WERI-Rb-1 (cell line): ENCODE measurements at regions not wholly inside any gene's neighbourhood (a gene's known extent, or its start where the extent isn't known, plus 50 kb on each side); places are given as distances from the start of the nearest gene placed in this dataset.

Experiments
- DNase-seq: peaks from one replicate; pipeline ENCODE4 v3.0.0-alpha.2; 2020
- H3K27ac ChIP-seq: fragments of 250-450 bp; sonication (Bioruptor Pico); 2 replicates; pipeline ENCODE4 v1.5.1; 2020; ENCODE audit warnings: mild to moderate bottlenecking, moderate library complexity
- H3K27me3 ChIP-seq: fragments of 250-450 bp; sonication (Bioruptor Pico); 2 replicates; pipeline ENCODE4 v1.5.1; 2021; ENCODE audit warnings: mild to moderate bottlenecking, low read depth, moderate library complexity; ENCODE audit not compliant: insufficient read depth, severe bottlenecking
- H3K36me3 ChIP-seq: fragments of 250-450 bp; sonication (Bioruptor Pico); 2 replicates; pipeline ENCODE4 v1.5.1; 2020; ENCODE audit warnings: mild to moderate bottlenecking, moderate library complexity
- H3K4me3 ChIP-seq: 2 replicates; pipeline ENCODE4 v1.5.1; 2011; ENCODE audit warnings: low read depth, mild to moderate bottlenecking, control low read depth, low read length
- H3K9me3 ChIP-seq: fragments of 250-450 bp; sonication (Bioruptor Pico); 2 replicates; pipeline ENCODE4 v1.5.1; 2021; ENCODE audit warnings: mild to moderate bottlenecking, moderate library complexity; ENCODE audit not compliant: severe bottlenecking
- TF ChIP-seq, protein P1 (sequence below): IDR thresholded peaks from 2 replicates; pipeline ENCODE4 v1.5.1; 2011; ENCODE audit warnings: low read depth, mild to moderate bottlenecking, control low read depth, inconsistent platforms, low read length

- Histone ChIP-seq H3K27me3 (no peaks in the 10 kb centered on the region), H3K36me3 (no peaks in the 10 kb centered on the region), H3K27ac (no peak overlapping the region), H3K4me3 (no peak overlapping the region), H3K9me3 (no peaks in the 10 kb centered on the region)
- TF ChIP-seq, protein P1, sequence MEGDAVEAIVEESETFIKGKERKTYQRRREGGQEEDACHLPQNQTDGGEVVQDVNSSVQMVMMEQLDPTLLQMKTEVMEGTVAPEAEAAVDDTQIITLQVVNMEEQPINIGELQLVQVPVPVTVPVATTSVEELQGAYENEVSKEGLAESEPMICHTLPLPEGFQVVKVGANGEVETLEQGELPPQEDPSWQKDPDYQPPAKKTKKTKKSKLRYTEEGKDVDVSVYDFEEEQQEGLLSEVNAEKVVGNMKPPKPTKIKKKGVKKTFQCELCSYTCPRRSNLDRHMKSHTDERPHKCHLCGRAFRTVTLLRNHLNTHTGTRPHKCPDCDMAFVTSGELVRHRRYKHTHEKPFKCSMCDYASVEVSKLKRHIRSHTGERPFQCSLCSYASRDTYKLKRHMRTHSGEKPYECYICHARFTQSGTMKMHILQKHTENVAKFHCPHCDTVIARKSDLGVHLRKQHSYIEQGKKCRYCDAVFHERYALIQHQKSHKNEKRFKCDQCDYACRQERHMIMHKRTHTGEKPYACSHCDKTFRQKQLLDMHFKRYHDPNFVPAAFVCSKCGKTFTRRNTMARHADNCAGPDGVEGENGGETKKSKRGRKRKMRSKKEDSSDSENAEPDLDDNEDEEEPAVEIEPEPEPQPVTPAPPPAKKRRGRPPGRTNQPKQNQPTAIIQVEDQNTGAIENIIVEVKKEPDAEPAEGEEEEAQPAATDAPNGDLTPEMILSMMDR = no peak
- DNase-seq = no peak
Measured at GRCh38 chr2:63665091-63665490, 76.3 kb downstream of the MDH1 start.

DNA sequence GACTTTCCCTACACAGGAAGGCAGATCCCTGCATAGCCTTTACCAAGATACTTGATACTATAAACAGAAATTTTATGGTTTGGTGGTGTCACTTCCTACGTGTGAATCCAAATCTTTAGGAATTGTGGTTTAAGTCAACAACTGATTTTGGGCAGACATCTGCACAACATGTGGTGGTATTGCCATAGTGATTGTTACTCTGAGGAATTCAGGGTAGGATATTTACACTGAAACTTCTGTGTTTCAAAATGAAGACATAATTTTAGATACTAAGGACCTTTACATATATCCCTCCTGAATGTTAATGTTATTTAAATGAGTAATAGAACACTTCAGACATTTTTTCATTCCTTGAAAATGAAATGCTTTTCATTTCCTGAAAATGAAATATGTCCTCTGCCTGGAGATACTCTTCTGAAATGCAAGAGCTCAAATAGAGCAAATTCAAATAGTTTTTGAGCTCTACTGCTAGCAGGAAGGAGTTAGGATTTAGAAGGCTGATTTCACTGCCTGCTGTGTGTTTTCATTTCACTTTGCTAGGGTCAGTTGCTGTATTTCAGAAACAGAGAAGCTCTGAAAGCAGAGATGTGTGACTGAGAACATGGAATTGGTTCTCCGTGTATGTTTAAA is 77.2 kb downstream of the MDH1 start:
- Histone ChIP-seq H3K27ac (no peak overlapping the region), H3K9me3 (no peaks in the 10 kb centered on the region), H3K36me3 (no peaks in the 10 kb centered on the region), H3K4me3 (no peak overlapping the region), H3K27me3 (no peaks in the 10 kb centered on the region)
- TF ChIP-seq, protein P1 = no peak
- DNase-seq = no peak

DNA sequence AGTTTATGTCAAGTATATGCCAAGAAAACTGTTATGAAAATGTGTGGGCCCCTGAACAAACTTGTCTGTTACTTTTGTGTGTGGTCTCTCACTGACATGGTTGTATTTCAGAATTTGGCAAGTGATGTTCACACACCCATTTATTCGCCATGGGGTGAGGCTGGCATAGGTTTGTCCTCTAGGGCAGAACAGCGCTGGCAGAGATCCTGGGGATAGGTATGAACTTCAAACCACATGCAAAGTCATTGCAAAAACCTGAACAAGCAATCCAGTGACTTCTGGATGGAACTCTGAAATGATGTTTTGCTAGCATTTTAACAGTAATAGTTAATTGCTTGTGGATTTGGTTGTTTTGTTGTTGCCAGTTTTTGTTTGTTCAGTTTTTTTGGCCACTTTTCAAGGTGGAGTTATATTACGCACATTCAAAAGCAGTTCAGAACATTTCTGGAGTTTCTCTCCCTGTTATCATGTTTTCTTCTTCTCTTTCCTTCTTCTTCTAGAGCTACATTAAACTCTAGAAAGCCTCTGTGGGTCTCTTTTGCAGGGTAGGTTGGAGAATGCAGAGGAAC is 78.5 kb downstream of the MDH1 start:
- H3K27ac ChIP-seq = no peak overlapping the region

DNA sequence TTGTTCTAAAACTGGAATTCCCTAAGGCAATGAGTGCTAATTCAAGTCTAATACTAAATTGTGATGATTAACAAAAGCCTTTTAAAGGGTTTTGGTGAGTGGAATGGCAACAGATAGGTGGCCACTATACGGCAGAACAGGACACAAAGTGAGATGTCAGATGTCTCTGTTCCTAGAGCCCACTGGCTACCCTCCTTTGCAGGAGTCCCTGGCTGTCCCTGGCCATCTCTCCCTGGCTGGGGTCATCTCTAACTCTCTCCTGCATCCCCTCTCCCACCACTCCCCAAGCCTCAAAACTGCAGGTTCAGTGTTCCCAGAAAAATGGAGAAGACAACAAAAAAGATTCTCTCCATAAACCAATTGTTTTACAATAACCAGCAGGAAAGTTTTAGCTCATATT is 79.2 kb downstream of the MDH1 start:
- no peak for DNase-seq
- H3K27ac ChIP-seq = no peak overlapping the region
- no peaks in the 10 kb centered on the region for H3K27me3 ChIP-seq
- peaks cover 2% of the 10 kb centered on the region for H3K9me3 ChIP-seq
- H3K36me3 ChIP-seq = no peaks in the 10 kb centered on the region
- TF ChIP-seq, protein P1 = no peak
- H3K4me3 ChIP-seq = no peak overlapping the region

More for the DNA sequence above, 78.5 kb downstream of the MDH1 start:
- Histone ChIP-seq H3K9me3 (no peaks in the 10 kb centered on the region), H3K27me3 (no peaks in the 10 kb centered on the region), H3K36me3 (no peaks in the 10 kb centered on the region), H3K4me3 (no peak overlapping the region)
- TF ChIP-seq, protein P1 = no peak
- no peak for DNase-seq

- H3K27me3 ChIP-seq = no peaks in the 10 kb centered on the region
- no peak overlapping the region for H3K4me3 ChIP-seq
- no peak for DNase-seq
- TF ChIP-seq, protein P1 = no peak
- H3K9me3 ChIP-seq = peaks cover 2% of the 10 kb centered on the region
- H3K36me3 ChIP-seq = no peaks in the 10 kb centered on the region
- H3K27ac ChIP-seq = no peak overlapping the region
Measured at GRCh38 chr2:63668466-63668865, 79.7 kb downstream of the MDH1 start.

GRCh38 chr2:63669596-63669995 is 80.8 kb downstream of the MDH1 start:
- H3K36me3 ChIP-seq = no peaks in the 10 kb centered on the region
- H3K4me3 ChIP-seq = no peak overlapping the region
- no peak for DNase-seq
- H3K9me3 ChIP-seq = peaks cover 2% of the 10 kb centered on the region
- no peak overlapping the region for H3K27ac ChIP-seq
- H3K27me3 ChIP-seq = no peaks in the 10 kb centered on the region
- TF ChIP-seq, protein P1 = no peak
